ENCODE measurements at regions not wholly inside any gene's neighbourhood (a gene's known extent, or its start where the extent isn't known, plus 50 kb on each side); places are given as distances from the start of the nearest gene placed in this dataset.

- WGBS, 2 donors = 45 to 46% methylated on average over 3 of the region's 3 CpGs
- Histone ChIP-seq H3K27me3 (peaks cover 0 to 3% (median 0%) of the 10 kb centered on the region in 7 donors), H3K36me3 (no peaks in the 10 kb centered on the region), H3K4me3 (no peak overlapping the region), H3K4me1 (peaks cover 0 to 17% (median 3%) of the 10 kb centered on the region in 9 donors), H3K27ac (no peak overlapping the region), H3K9me3 (no peaks in the 10 kb centered on the region)
- ATAC-seq = peak in 2 of 8 donors; percentile 30 to 55
- DNase-seq = no peak
- intact Hi-C loops (cut with DNase I) = no loop called here
- TF ChIP-seq CTCF (IDR thresholded peaks at IDR 0.05) = no peak
These were observed 323.7 kb upstream of the ANKRD30A start for GRCh38 chr10:36801660-36802059.

DNA sequence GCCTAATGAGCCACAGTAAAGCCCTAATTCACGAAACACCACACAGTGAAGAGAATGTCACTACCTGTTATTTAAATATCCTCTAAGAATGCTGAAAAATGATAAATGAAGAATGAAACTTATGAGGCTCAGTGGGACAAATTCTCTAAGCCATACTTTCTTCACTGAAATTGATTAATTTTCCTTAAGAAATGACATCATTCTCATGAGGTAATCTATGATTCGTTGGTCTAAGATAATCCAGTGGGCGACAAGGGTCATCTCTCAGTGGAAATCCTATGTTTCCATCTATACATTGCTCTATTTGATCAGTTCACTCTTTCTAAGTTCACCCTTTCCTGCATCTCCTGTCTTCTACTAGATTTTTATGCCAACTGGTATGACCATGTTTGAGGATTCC is 330.4 kb upstream of the ANKRD30A start:
- no peaks in the 10 kb centered on the region for H3K36me3 ChIP-seq
- no peak overlapping the region for H3K27ac ChIP-seq
- H3K9me3 ChIP-seq = no peaks in the 10 kb centered on the region
- ATAC-seq (no peak), DNase-seq (no peak)
- intact Hi-C loops (cut with DNase I) = no loop called here
- H3K4me1 ChIP-seq = peaks cover 0 to 2% (median 0%) of the 10 kb centered on the region in 9 donors
- peaks cover 0 to 3% (median 0%) of the 10 kb centered on the region in 7 donors for H3K27me3 ChIP-seq
- H3K4me3 ChIP-seq = no peak overlapping the region
- TF ChIP-seq CTCF (IDR thresholded peaks at IDR 0.05) = no peak
- 65 to 73% methylated on average over 3 of the region's 3 CpGs for WGBS, 2 donors

GRCh38 chr10:36789974-36790373 is 335.4 kb upstream of the ANKRD30A start:
- DNase-seq (no peak), ATAC-seq (peak in 1 of 8 donors; percentile 50)
- H3K27me3 ChIP-seq = no peaks in the 10 kb centered on the region
- H3K4me1 ChIP-seq = peaks cover 0 to 5% (median 0%) of the 10 kb centered on the region in 9 donors
- H3K36me3 ChIP-seq = no peaks in the 10 kb centered on the region
- WGBS, 2 donors = 42 to 49% methylated on average over 4 of the region's 4 CpGs
- intact Hi-C loops (cut with DNase I) = no loop called here
- TF ChIP-seq CTCF (IDR thresholded peaks at IDR 0.05) = no peak
- no peaks in the 10 kb centered on the region for H3K9me3 ChIP-seq
- H3K27ac ChIP-seq = no peak overlapping the region
- H3K4me3 ChIP-seq = no peak overlapping the region

- H3K27ac ChIP-seq = no peak overlapping the region
- no peaks in the 10 kb centered on the region for H3K36me3 ChIP-seq
- DNase-seq (no peak), ATAC-seq (no peak)
- H3K27me3 ChIP-seq = no peaks in the 10 kb centered on the region
- peaks cover 0 to 5% (median 0%) of the 10 kb centered on the region in 9 donors for H3K4me1 ChIP-seq
- intact Hi-C loops (cut with DNase I) = no loop called here
- no peaks in the 10 kb centered on the region for H3K9me3 ChIP-seq
- no peak for TF ChIP-seq CTCF (IDR thresholded peaks at IDR 0.05)
- 87 to 93% methylated on average over 2 of the region's 2 CpGs for WGBS, 2 donors
- H3K4me3 ChIP-seq = no peak overlapping the region
These were observed 337.2 kb upstream of the ANKRD30A start for GRCh38 chr10:36788152-36788551.

All from heart right ventricle (tissue), 16 donors.